GM23338 (cell line): ENCODE measurements at regions not wholly inside any gene's neighbourhood (a gene's known extent, or its start where the extent isn't known, plus 50 kb on each side); places are given as distances from the start of the nearest gene placed in this dataset.

ENCODE experiments used
- CREB1 ChIP-seq: fragments of 250-450 bp; sonication (Bioruptor Pico); IDR thresholded peaks from 2 replicates; pipeline ENCODE4 v1.5.0; 2020; ENCODE audit warnings: low read depth, mild to moderate bottlenecking, moderate library complexity
- EZH2 ChIP-seq: fragments of 200-600 bp; sonication (generic); IDR thresholded peaks from one replicate; pipeline ENCODE4 v1.8.0; 2017; ENCODE audit warnings: antibody characterized with exemption, mild to moderate bottlenecking, low read depth; ENCODE audit not compliant: unreplicated experiment
- EZH2phosphoT487 ChIP-seq: fragments of 200-600 bp; sonication (generic); IDR thresholded peaks from one replicate; pipeline ENCODE4 v1.8.1; 2018; ENCODE audit warnings: antibody characterized with exemption; ENCODE audit not compliant: unreplicated experiment
- POLR2AphosphoS5 ChIP-seq: IDR thresholded peaks from 2 replicates; pipeline ENCODE4 v1.6.1; 2016; ENCODE audit warnings: antibody characterized with exemption, low read depth
- ZNF331 ChIP-seq: fragments of 250-450 bp; sonication (Bioruptor Pico); IDR thresholded peaks from 2 replicates; pipeline ENCODE4 v1.5.0; 2020; ENCODE audit warnings: low read depth, mild to moderate bottlenecking, moderate library complexity
- TF ChIP-seq, protein P1 (sequence below), 2 experiments: fragments of 200-600 bp in 1 of 2; sonication (generic) in 1 of 2; conservative IDR thresholded peaks; 2 replicates each; pipeline versions ENCODE4 v1.5.1 to v1.6.1; 2016 to 2017; ENCODE audit warnings: antibody characterized with exemption in 2 of 2, low read depth in 2 of 2, mild to moderate bottlenecking in 2 of 2, moderate library complexity in 1 of 2

DNA sequence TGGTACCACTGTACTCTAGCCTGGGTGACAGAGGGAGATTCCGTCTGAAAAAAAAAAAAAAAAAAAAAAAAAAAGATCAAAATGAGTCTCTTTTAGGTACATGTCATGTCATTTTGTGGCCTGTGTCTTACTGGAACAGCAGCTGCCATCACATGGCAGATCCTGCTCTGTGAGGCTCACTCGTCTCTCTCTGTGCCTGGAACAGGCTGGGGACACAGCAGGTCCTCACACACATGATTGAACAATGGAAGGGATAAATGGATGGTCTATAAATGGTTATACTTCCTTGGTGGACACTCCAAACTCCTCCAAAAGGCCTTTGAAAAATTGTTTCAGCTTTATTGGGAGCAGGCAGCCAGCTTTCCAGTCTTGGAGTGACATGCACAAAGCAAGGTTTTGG is 236.2 kb upstream of the COPS8 start:
- TF ChIP-seq, protein P1, sequence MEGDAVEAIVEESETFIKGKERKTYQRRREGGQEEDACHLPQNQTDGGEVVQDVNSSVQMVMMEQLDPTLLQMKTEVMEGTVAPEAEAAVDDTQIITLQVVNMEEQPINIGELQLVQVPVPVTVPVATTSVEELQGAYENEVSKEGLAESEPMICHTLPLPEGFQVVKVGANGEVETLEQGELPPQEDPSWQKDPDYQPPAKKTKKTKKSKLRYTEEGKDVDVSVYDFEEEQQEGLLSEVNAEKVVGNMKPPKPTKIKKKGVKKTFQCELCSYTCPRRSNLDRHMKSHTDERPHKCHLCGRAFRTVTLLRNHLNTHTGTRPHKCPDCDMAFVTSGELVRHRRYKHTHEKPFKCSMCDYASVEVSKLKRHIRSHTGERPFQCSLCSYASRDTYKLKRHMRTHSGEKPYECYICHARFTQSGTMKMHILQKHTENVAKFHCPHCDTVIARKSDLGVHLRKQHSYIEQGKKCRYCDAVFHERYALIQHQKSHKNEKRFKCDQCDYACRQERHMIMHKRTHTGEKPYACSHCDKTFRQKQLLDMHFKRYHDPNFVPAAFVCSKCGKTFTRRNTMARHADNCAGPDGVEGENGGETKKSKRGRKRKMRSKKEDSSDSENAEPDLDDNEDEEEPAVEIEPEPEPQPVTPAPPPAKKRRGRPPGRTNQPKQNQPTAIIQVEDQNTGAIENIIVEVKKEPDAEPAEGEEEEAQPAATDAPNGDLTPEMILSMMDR (conservative IDR thresholded peaks at IDR 0.05; ENCODE audit: low read depth in 2 of 2) = no peak
- TF ChIP-seq EZH2 = no peak
- no peak for TF ChIP-seq EZH2phosphoT487
- TF ChIP-seq POLR2AphosphoS5 = no peak
- TF ChIP-seq CREB1 (CRISPR knock-in tag) = no peak
- TF ChIP-seq ZNF331 (CRISPR knock-in tag) = no peak
